ENCODE measurements at regions not wholly inside any gene's neighbourhood (a gene's known extent, or its start where the extent isn't known, plus 50 kb on each side); places are given as distances from the start of the nearest gene placed in this dataset.
"Not testable (repeated sequence)": the region's sequence is repeated elsewhere in the genome, so short reads cannot be mapped to it uniquely, and the experiment has no call there.

DNA sequence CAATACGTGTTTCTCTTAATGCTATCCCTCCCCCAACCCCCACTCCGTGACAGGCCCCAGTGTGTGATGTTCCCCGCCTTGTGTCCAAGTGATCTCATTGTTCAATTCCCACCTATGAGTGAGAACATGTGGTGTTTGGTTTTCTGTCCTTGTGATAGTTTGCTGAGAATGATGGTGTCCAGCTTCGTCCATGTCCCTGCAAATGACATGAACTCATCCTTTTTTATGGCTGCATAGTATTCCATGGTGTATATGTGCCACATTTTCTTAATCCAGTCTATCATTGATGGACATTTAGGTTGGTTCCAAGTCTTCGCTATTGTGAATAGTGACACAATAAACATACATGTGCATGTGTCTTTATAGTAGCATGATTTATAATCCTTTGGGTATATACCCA is 52.5 kb downstream of the KIAA0408 start:
- DNase-seq, result not testable (repeated sequence)

DNA sequence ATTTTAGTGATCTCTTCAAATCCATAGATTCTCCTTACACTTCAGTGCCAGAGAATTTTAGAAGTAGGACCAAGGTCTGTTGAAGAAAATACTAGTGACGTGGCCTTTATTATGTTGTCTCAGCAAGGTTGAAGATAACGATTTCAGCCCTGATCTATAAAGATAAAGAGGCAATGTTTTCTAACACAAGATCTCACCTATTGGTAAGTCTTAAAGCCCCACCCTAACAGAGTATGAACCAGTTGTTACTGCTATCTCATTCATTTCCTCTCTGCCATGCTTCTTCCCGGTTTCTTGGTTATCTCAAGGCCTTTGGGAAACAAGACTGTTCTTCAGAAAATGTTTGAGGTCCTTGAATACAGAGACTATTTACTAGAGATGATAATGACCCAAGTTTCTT is 53.1 kb downstream of the KIAA0408 start:
- no peak for DNase-seq

DNA sequence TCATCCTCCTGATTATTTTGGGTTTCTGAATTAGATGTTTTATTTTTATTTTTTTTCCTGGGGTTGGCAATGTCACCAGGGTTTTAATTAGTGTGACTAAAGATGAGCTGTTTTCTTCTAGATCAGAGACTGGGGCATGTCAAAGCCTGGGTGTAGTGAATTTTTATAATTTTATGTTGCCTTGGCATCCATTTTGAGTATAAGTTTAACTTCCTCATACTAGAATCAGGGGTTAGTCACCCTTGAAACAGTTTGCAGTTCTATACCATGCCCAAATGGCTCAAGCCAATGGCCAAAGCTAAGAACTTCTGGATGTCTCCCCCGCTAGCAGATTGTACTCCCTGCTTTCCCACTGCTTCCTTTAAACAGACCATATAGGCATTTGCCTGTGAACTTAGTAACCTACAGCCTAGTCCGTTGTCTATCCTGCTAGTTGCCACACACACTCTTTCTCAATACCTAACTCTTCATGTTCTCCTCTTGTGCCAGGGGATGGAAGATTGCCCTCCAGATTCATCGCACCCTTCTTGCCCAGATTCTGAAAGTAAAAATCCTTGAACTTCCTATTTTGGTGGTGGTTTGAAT is 54.5 kb downstream of the KIAA0408 start:
- no peak for DNase-seq

DNA sequence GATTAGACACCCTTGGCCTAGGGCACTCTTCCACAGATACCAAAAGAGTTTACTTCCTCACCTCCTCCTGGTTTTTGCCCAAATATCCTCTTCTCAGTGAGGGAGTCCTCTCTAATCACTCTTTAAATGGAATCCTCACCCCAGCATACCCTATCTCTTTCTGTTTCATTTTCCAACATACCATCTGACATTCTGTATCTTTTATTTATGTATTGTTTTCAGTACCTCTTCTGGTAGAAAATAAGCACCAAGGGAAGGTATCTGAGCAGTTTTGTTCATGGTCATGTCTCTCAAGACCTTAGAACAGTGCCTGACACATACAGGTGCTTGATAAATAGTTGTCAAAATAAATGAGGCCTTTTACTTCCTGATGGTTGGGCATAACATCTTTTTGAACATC is 55.1 kb downstream of the KIAA0408 start:
- no peak for DNase-seq

DNA sequence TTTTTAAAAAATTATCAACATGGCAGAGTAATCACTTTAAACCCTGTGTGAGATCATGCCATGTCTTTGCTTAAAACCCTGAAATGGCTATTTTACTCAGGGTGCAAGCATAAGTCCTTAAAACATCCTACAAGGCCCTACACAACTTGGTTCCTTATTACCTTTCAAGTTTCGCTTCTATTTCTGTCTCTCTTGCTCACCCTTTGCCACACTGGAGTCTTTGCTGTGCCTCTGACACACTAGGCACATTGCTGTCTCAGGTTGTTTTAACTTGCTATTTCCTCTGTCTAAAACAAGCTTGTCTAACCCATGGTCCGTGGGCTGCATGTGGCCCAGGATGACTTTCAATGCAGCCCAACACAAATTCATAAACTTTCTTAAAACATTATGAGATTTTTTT is 55.6 kb downstream of the KIAA0408 start:
- no peak for DNase-seq

DNA sequence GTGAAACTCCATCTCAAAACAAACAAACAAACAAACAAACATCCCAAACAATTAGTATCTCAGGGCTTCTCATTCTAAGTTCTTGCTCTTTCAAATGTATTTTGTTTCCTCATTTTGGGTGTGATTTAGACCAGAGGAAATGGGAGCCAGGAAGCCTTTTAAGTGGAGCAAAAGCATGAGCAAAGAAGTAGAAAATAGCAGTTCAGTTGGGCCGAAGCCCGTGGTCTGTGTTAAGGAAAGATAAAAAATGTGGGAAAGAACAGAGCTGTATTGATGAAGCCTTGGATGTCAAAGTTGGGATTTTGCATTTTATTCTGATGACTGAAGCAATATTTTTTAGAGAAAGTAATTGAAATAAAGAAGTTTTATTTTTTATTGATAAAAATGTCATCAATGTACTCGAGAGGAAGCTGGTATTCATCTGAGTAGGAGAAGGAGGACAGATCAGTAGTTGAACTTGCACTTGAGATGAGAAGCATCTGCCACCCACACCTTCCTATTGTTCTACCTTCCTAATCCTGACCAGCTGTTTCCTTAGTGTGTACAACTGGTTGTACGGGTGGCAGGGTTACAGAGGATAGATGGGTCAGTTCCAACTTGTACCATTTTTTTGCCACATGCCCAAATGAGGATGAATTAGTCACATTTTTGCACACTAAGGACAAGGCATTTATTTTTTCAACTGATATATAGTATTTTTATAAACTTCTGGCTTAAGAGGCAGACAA is 56.1 kb downstream of the KIAA0408 start:
- peak in 1 of 2 experiments; percentile 3 for DNase-seq

DNA sequence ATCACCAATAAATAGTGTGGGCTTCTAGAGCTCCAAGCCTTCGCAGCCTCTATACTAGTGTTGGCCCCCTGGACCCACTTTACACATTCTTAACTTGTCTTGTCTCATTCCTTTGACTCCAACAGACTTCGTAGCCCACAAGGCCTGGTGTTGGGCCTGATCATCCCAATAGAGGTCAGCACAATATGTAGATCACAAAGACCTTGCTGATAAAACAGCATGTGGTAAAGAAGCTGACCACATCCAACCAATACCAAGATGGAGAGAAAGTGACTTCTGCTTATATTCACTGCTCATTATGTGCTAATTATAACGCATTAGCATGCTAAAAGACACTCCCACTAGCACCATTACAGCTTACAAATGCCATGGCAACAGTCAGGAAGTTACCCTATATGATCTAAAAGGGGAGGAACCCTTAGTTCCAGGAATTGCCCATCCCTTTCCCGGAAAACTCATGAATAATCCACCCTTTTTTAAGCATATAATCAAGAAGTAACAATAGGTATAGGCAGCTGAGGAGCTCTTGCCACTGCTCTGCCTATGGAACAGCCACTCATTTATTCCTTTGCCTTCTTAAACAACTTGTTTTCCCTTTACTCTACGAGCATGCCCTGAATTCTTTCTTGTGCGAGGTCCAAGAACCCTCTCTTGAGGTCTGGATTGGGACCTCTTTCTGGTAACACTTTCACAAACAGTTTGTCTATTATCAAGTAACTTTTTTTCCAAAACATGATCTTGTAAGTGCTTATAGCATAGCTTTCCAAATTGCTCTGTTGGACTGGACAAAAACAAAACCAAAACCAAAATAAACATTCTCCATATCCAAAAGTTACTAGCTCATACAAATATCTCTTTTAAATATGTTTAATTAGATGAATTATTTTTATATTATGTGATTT is 54.6 kb upstream of the ECHDC1 start:
- no peak for DNase-seq

DNA sequence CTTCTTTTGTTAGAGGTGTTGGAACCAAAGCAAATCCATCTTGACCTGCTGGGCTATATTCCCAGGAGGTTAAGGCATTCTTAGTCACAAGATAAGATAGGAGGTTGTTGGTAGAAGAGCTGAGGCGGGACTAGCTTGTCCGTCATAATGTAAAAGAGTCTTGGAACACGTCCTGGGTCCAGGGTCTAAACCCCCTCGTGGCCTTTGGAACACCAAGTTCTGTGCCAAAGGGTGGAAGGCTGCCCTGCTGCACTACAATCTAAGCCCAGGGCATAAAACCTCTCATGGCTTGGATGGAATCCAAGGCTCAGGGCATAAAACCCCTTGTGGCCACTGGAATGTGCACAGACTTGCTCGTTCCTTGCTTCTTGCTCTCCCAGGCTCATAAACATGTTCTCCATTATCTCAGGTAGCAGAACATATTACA is 53.8 kb upstream of the ECHDC1 start:
- peak; percentile 23 to 34 for DNase-seq
